ENCODE measurements at regions not wholly inside any gene's neighbourhood (a gene's known extent, or its start where the extent isn't known, plus 50 kb on each side); places are given as distances from the start of the nearest gene placed in this dataset.

DNA sequence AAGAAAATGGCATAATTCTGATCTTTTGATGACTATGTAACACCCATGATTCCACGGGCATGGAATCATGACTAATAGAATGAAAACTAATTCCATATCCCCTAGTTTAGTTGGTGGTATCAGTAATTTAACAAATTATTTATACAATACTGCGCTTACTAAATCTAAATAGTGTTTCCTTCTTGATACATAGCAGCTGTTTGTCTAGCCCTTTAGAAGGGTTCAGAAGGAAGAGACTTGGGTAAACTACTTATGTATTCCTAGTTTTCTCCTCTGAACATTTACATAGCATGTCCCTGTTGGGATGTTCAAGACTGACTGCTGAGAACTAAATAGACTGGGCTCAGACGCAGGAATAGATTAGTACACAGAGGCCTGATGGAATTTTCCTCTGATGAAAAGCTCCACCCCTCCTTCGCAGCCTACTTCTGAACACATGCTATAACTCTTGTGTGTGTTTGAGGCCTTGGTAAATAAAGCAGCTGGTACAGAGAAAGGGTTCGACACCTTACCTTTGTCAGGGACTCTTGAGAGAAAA is 330.6 kb upstream of the LMCD1 start:
- no peak for TF ChIP-seq EZH2 (IDR thresholded peaks at IDR 0.05; ENCODE audit: borderline replicate concordance, low read depth, low read length, severe bottlenecking)
- TF ChIP-seq, protein P1, sequence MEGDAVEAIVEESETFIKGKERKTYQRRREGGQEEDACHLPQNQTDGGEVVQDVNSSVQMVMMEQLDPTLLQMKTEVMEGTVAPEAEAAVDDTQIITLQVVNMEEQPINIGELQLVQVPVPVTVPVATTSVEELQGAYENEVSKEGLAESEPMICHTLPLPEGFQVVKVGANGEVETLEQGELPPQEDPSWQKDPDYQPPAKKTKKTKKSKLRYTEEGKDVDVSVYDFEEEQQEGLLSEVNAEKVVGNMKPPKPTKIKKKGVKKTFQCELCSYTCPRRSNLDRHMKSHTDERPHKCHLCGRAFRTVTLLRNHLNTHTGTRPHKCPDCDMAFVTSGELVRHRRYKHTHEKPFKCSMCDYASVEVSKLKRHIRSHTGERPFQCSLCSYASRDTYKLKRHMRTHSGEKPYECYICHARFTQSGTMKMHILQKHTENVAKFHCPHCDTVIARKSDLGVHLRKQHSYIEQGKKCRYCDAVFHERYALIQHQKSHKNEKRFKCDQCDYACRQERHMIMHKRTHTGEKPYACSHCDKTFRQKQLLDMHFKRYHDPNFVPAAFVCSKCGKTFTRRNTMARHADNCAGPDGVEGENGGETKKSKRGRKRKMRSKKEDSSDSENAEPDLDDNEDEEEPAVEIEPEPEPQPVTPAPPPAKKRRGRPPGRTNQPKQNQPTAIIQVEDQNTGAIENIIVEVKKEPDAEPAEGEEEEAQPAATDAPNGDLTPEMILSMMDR (IDR thresholded peaks at IDR 0.05; ENCODE audit: extremely low read depth in 1 of 2, insufficient read depth in 1 of 2, low read depth in 1 of 2, low read length in 2 of 2): no peak
- TF ChIP-seq MYC (IDR thresholded peaks at IDR 0.05; ENCODE audit: low read depth, low read length): no peak
- TF ChIP-seq POLR2A (IDR thresholded peaks at IDR 0.05; ENCODE audit: low read depth, low read length): no peak

Measured in endothelial cell of umbilical vein (primary cell).